ENCODE measurements at regions not wholly inside any gene's neighbourhood (a gene's known extent, or its start where the extent isn't known, plus 50 kb on each side); places are given as distances from the start of the nearest gene placed in this dataset.
A peak's percentile ranks its signal among the peaks of the same experiment; 100 is the strongest.

DNA sequence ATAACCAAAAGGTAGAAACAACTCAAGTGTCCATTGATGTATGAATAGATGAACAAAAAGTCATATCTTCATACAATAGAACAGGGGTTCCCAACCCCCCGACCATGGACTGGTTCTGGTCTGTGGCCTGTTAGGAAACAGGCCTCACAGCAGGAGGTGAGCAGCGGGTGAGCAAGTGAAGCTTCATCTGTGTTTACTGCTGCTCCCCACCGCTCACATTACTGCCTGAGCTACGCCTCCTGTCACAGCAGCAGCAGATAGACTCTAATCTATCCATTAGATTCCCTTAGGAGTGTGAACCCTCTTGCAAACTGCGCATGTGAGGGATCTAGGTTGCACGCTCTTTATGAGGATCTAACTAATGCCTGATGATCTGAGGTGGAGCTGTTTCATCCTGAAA is 478.0 kb downstream of the BRINP1 start:
- H3K36me3 ChIP-seq (ENCODE audit: control insufficient read depth, insufficient read depth, low read length): no peaks in the 10 kb centered on the region
- no peak for DNase-seq (ENCODE audit: low read depth)
- CTCF ChIA-PET: no interaction called here
- no peaks in the 10 kb centered on the region for H3K27me3 ChIP-seq (ENCODE audit: control insufficient read depth, insufficient read depth, low read length)
- POLR2A ChIA-PET: no interaction called here
- no peak overlapping the region for H3K4me3 ChIP-seq (ENCODE audit: low read depth, low read length)
- TF ChIP-seq, protein P1, sequence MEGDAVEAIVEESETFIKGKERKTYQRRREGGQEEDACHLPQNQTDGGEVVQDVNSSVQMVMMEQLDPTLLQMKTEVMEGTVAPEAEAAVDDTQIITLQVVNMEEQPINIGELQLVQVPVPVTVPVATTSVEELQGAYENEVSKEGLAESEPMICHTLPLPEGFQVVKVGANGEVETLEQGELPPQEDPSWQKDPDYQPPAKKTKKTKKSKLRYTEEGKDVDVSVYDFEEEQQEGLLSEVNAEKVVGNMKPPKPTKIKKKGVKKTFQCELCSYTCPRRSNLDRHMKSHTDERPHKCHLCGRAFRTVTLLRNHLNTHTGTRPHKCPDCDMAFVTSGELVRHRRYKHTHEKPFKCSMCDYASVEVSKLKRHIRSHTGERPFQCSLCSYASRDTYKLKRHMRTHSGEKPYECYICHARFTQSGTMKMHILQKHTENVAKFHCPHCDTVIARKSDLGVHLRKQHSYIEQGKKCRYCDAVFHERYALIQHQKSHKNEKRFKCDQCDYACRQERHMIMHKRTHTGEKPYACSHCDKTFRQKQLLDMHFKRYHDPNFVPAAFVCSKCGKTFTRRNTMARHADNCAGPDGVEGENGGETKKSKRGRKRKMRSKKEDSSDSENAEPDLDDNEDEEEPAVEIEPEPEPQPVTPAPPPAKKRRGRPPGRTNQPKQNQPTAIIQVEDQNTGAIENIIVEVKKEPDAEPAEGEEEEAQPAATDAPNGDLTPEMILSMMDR (IDR thresholded peaks at IDR 0.05; ENCODE audit: insufficient read depth, low read depth, low read length): no peak

DNA sequence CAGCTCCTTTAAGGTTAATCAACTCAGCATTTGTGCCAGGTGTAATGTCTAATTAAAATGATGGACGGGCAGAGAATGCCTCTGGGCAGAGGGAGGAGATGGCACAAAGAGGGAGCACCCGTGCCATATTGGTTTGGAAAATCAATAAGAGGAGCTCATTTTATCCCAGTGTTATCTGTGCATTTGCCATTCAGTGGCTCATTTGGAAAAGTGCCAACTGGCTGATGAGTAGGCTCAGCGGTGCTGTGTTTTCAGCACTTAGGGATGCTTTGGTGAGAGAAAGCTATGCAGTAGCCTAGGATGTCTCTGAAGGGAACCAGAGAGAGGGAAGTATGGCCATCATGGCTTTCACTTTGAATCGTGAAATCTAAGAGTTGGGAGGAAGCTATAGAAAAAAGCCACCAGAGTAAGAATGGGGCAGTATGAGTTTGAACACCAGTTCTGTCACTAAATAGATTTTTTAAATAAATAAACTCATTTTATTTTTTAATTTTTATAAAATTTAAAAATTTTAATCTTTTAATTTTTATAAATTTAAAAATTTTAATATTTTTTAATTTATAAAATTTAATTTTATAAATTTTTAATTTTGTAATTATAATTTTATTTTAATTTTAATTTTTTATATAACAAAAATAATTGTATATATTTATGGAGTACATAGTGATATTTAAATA is 472.8 kb downstream of the BRINP1 start:
- POLR2A ChIA-PET: no interaction called here
- no peaks in the 10 kb centered on the region for H3K27me3 ChIP-seq (ENCODE audit: control insufficient read depth, insufficient read depth, low read length)
- DNase-seq (ENCODE audit: low read depth): no peak
- CTCF ChIA-PET: no interaction called here
- no peak overlapping the region for H3K4me3 ChIP-seq (ENCODE audit: low read depth, low read length)
- TF ChIP-seq, protein P1 (IDR thresholded peaks at IDR 0.05; ENCODE audit: insufficient read depth, low read depth, low read length): no peak
- H3K36me3 ChIP-seq (ENCODE audit: control insufficient read depth, insufficient read depth, low read length): no peaks in the 10 kb centered on the region

DNA sequence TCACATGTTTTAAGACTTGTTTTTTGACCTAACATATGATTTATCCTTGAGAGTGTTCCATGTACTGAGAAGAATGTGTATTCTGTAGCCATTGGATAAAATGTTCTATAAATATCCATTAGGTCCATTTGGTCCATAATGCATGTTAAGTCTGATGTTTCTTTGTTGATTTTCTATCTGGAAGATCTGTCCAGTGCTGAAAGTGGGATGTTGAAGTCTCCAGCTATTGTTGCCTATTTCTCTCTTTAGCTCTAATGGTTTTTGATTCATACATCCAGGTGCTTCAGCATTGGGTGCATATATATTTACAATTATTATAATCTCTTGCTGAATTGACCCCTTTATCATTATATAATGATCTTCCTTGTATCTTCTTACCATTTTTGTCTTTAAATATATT is 451.1 kb downstream of the BRINP1 start:
- CTCF ChIA-PET: no interaction called here
- Histone ChIP-seq H3K4me3 (ENCODE audit: low read depth, low read length) (no peak overlapping the region), H3K36me3 (ENCODE audit: control insufficient read depth, insufficient read depth, low read length) (no peaks in the 10 kb centered on the region), H3K27me3 (ENCODE audit: control insufficient read depth, insufficient read depth, low read length) (no peaks in the 10 kb centered on the region)
- DNase-seq (ENCODE audit: low read depth): no peak
- POLR2A ChIA-PET: no interaction called here
- TF ChIP-seq, protein P1 (IDR thresholded peaks at IDR 0.05; ENCODE audit: insufficient read depth, low read depth, low read length): no peak

DNA sequence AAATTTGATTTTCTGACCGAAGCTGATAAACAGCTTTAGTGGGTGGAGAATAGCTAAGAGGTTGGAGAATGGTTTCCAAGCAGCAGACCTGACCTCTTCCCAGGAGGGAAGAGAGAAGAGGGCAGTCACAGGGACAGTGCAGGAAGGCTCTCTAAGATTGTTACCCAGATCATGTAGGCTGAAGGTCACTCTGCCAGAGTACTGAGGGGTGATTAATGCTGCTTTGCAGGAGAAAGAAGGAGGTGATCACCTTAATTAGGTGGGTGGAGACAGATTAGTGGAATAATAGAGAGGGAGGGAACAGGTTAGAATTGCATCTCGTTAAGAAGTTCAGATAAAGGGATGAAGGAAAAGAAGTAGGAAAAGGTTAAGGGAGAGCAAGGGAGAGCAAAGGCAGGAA is 440.5 kb downstream of the BRINP1 start:
- Histone ChIP-seq H3K36me3 (ENCODE audit: control insufficient read depth, insufficient read depth, low read length) (no peaks in the 10 kb centered on the region), H3K4me3 (ENCODE audit: low read depth, low read length) (no peak overlapping the region), H3K27me3 (ENCODE audit: control insufficient read depth, insufficient read depth, low read length) (no peaks in the 10 kb centered on the region)
- DNase-seq (ENCODE audit: low read depth): no peak
- ChIA-PET CTCF (no interaction called here), POLR2A (no interaction called here)
- TF ChIP-seq, protein P1 (IDR thresholded peaks at IDR 0.05; ENCODE audit: insufficient read depth, low read depth, low read length): no peak

DNA sequence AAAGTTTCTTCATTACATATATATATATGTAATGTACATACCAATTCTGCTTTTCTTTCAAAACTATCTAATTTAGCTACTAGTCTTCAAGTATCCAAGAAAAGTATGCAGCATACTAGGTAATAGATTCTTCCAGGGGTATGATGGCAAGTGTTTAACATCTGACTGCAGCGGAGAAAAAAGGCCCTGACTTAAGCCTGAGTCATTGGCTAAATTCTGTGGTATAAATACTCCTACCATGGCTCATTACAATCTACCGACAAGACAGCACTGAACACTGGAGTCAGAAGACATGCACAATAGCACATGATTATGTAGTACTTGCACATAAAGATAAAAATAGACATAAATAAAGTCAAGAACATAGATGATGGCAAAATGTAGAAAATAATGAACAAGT is 439.9 kb downstream of the BRINP1 start:
- no peaks in the 10 kb centered on the region for H3K27me3 ChIP-seq (ENCODE audit: control insufficient read depth, insufficient read depth, low read length)
- TF ChIP-seq, protein P1 (IDR thresholded peaks at IDR 0.05; ENCODE audit: insufficient read depth, low read depth, low read length): no peak
- POLR2A ChIA-PET: no interaction called here
- no peak overlapping the region for H3K4me3 ChIP-seq (ENCODE audit: low read depth, low read length)
- CTCF ChIA-PET: no interaction called here
- peak; percentile 52 for DNase-seq (ENCODE audit: low read depth)
- H3K36me3 ChIP-seq (ENCODE audit: control insufficient read depth, insufficient read depth, low read length): no peaks in the 10 kb centered on the region

All from BJ (cell line).